Breast epithelium (tissue), 4 donors: ENCODE measurements at regions not wholly inside any gene's neighbourhood (a gene's known extent, or its start where the extent isn't known, plus 50 kb on each side); places are given as distances from the start of the nearest gene placed in this dataset.

Experiments used
- DNase-seq, 2 donors: peaks; one replicate each; pipeline ENCODE4 v3.0.0-alpha.2; 2019; ENCODE audit warnings: low spot score in 2 of 2
- H3K27ac ChIP-seq, 2 donors: fragments of 200-600 bp; sonication (generic) in 1 of 2; one replicate each; pipeline ENCODE4 v1.5.1; 2016 to 2019; ENCODE audit warnings: mild to moderate bottlenecking in 1 of 2
- H3K27me3 ChIP-seq, 2 donors: fragments of 200-600 bp; sonication (generic) in 1 of 2; one replicate each; pipeline versions ENCODE4 v1.5.1 to v1.6.0; 2017 to 2019; ENCODE audit warnings: control low read depth in 1 of 2, mild to moderate bottlenecking in 1 of 2
- H3K36me3 ChIP-seq: fragments of 200-600 bp; one replicate; pipeline ENCODE4 v1.5.1; 2019
- H3K4me1 ChIP-seq, 2 donors: fragments of 200-600 bp; sonication (generic); one replicate each; pipeline ENCODE4 v1.5.1; 2016 to 2019; ENCODE audit warnings: control low read depth in 1 of 2
- H3K4me3 ChIP-seq, 3 donors: fragments of 200-600 bp; sonication (generic); 1 replicate in 2 of 3; 2 replicates in 1 of 3; pipeline ENCODE4 v1.5.1; 2016 to 2019; ENCODE audit warnings: mild to moderate bottlenecking in 3 of 3, moderate library complexity in 2 of 3
- H3K9me3 ChIP-seq, 2 donors: fragments of 200-600 bp; sonication (generic) in 1 of 2; one replicate each; pipeline ENCODE4 v1.5.1; 2016 to 2019; ENCODE audit warnings: control low read depth in 1 of 2
- CTCF ChIP-seq, 3 donors: fragments of 450-650 bp; IDR thresholded peaks; one replicate each; pipeline ENCODE4 v1.5.1; 2016 to 2017; ENCODE audit warnings: antibody characterized with exemption in 3 of 3, mild to moderate bottlenecking in 3 of 3, moderate library complexity in 3 of 3
- POLR2A ChIP-seq: fragments of 450-650 bp; IDR thresholded peaks from one replicate; pipeline ENCODE4 v1.6.1; 2016; ENCODE audit warnings: antibody characterized with exemption, mild to moderate bottlenecking, moderate library complexity
- POLR2AphosphoS5 ChIP-seq, 3 donors: sonication (generic); formaldehyde crosslinking; IDR thresholded peaks; one replicate each; pipeline ENCODE4 v1.6.1; 2017; ENCODE audit warnings: antibody characterized with exemption in 3 of 3
- intact Hi-C: fragments of 100-400 bp; cut with DNase I; formaldehyde crosslinking; loops from one replicate; pipeline ENCODE4 v1.15.1; 2023; ENCODE audit warnings: low total_unique reads

- H3K4me3 ChIP-seq = no peak overlapping the region
- H3K27me3 ChIP-seq = peaks cover 0 to 9% of the 10 kb centered on the region in 2 donors
- no peak for DNase-seq
- H3K36me3 ChIP-seq = no peaks in the 10 kb centered on the region
- H3K27ac ChIP-seq = no peak overlapping the region
- TF ChIP-seq POLR2A (no peak), CTCF (IDR thresholded peaks at IDR 0.05) (no peak), POLR2AphosphoS5 (IDR thresholded peaks at IDR 0.05) (no peak)
- peaks cover 0 to 3% of the 10 kb centered on the region in 2 donors for H3K9me3 ChIP-seq
- no peaks in the 10 kb centered on the region for H3K4me1 ChIP-seq
- intact Hi-C loops = no loop called here
Observed at GRCh38 chr10:128474571-128474970, 348.3 kb upstream of the MKI67 start.

GRCh38 chr10:128475686-128476367, 349.6 kb upstream of the MKI67 start:
- DNase-seq = peak in 1 of 2 donors; percentile 34
- TF ChIP-seq POLR2A (no peak), CTCF (IDR thresholded peaks at IDR 0.05) (no peak), POLR2AphosphoS5 (IDR thresholded peaks at IDR 0.05) (no peak)
- intact Hi-C loops = no loop called here
- Histone ChIP-seq H3K27ac (peak overlapping the region; percentile 29 to 32), H3K4me3 (peak overlapping the region in 2 of 3 donors; percentile 33 to 53), H3K9me3 (peaks cover 0 to 3% of the 10 kb centered on the region in 2 donors), H3K27me3 (no peaks in the 10 kb centered on the region), H3K36me3 (no peaks in the 10 kb centered on the region), H3K4me1 (no peaks in the 10 kb centered on the region)

- Histone ChIP-seq H3K27me3 (no peaks in the 10 kb centered on the region), H3K4me1 (no peaks in the 10 kb centered on the region), H3K27ac (peak overlapping the region in 1 of 2 donors; percentile 32), H3K4me3 (peak overlapping the region in 2 of 3 donors; percentile 33 to 53), H3K9me3 (peaks cover 0 to 3% of the 10 kb centered on the region in 2 donors), H3K36me3 (no peaks in the 10 kb centered on the region)
- TF ChIP-seq POLR2AphosphoS5 (IDR thresholded peaks at IDR 0.05) (no peak), CTCF (IDR thresholded peaks at IDR 0.05) (no peak), POLR2A (no peak)
- intact Hi-C loops = no loop called here
- no peak for DNase-seq
Observed at GRCh38 chr10:128476368-128476725, 350.1 kb upstream of the MKI67 start.

- H3K27me3 ChIP-seq = peaks cover 0 to 3% of the 10 kb centered on the region in 2 donors
- TF ChIP-seq CTCF (IDR thresholded peaks at IDR 0.05) (no peak), POLR2AphosphoS5 (IDR thresholded peaks at IDR 0.05) (no peak), POLR2A (no peak)
- H3K4me1 ChIP-seq = no peaks in the 10 kb centered on the region
- no peak overlapping the region for H3K4me3 ChIP-seq
- H3K9me3 ChIP-seq = peaks cover 0 to 3% of the 10 kb centered on the region in 2 donors
- no peak for DNase-seq
- no peaks in the 10 kb centered on the region for H3K36me3 ChIP-seq
- H3K27ac ChIP-seq = no peak overlapping the region
- intact Hi-C loops = no loop called here
Observed at GRCh38 chr10:128476845-128477244, 350.6 kb upstream of the MKI67 start.

- intact Hi-C loops = no loop called here
- no peak overlapping the region for H3K27ac ChIP-seq
- DNase-seq = no peak
- H3K4me3 ChIP-seq = no peak overlapping the region
- peaks cover 0 to 5% of the 10 kb centered on the region in 2 donors for H3K27me3 ChIP-seq
- H3K9me3 ChIP-seq = peaks cover 6% of the 10 kb centered on the region in 2 donors
- no peaks in the 10 kb centered on the region for H3K4me1 ChIP-seq
- H3K36me3 ChIP-seq = no peaks in the 10 kb centered on the region
- TF ChIP-seq CTCF (IDR thresholded peaks at IDR 0.05) (no peak), POLR2AphosphoS5 (IDR thresholded peaks at IDR 0.05) (no peak), POLR2A (no peak)
Observed at GRCh38 chr10:128480601-128481000, 354.4 kb upstream of the MKI67 start.
